NCI-H774 (cell line): ENCODE measurements at regions not wholly inside any gene's neighbourhood (a gene's known extent, or its start where the extent isn't known, plus 50 kb on each side); places are given as distances from the start of the nearest gene placed in this dataset.
"Not testable (repeated sequence)": the region's sequence is repeated elsewhere in the genome, so short reads cannot be mapped to it uniquely, and the experiment has no call there.

Source experiments
- DNase-seq: peaks from one replicate; lab custom pipeline; 2025; lab: John Stamatoyannopoulos, UW

DNA sequence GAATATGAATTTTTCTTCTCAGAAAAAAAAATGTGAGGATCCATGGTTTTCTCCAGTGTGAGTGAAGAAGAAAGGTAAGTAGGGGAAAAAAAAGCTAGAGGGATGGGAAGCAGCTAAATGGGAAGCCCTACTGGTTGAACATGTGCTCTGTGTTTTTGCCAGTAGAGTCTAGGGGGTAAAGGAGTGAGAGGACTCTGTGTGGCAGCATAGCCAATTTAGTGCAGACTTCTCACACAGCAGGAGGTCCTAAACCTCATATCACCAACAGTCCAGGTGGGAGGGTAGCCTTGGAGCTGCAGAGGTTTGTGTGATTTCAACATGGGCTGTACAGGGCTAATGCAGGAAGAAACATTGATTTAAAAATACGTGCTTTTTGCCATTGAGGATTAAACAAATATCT lies 334.5 kb upstream of the SPHKAP start:
- no peak for DNase-seq

DNA sequence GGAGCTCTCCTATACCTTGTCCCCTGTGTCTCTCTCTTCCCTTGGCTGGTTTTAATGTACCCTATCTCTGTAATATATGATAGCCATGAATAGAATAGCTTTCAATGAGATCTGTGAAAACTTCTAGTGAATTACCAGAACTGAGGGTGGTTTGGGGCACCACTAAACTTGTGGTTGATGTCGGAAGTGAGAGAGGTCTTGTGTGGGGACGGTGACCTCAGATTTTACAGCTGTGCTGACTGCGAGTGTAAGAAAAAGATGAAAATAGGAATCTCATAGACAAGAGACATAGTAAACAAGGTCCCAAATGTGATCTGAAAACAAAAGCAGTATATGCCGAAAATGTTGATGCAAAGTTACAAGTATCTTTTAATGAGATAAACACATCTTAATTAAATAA lies 332.0 kb upstream of the SPHKAP start:
- DNase-seq, result not testable (repeated sequence)

DNA sequence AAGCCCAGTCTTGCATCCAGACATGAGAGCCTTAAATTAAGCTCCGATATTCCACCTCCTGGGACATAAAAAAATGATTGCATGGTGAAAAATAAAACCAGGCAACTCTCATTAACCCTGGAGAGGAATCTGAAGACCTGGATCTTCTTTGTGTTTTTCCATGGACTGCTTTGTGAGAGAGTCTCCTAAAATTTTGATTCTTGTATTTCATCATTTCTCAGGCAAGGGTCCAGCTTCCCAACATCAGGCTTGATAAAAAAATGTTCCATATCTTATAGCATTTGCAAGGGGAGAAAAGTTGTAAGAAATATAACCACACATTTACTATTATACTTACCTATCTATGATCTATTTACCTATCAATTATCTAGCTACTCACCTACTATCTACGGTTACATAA lies 327.5 kb upstream of the SPHKAP start:
- no peak for DNase-seq

DNA sequence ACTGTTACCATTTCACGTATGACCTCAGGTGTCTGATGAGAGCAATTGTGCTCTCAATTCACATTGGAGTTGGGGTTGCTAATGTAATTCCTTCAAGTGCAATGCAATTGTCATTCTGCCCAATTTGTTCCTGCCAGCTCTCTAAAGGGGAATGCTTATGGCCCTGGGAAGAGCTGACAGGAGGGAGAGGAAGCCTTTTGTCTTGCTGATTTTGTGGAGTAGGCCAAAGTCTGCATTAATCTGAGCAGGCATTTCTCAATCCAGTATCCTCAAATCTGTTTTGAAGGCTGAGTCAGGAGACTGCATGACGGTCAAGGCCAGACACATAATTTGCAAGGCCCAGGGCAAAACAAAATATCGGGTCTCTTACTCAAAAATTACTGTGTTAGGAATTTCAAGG lies 326.4 kb upstream of the SPHKAP start:
- no peak for DNase-seq

DNA sequence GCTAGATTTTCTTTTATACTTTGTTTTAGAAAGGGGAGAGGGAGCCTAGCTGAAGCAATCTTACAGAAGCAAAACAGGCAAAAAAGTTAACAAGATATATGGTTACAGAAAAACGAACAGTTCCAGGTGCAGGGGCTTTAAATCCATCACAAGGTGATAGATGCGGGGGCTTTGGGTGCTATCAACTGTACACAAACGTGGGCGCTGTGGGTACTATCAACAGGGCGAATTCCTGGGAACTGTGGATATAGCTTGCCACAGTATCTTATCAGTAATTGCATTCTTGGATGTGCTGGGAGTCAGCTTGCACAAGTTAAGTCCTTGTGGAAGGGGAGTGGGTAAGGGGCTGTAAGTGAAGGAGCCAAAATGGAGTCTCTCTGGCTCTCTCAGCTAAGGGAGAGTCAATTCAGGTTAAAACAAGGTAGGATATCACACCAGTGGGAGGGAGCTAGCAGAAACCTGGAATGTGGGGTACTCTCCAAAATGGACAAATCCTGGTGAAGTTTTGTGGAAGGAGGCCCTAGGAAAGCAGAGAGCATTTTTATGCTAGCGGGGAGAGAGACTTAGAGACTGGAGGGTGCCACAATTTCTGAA lies 325.8 kb upstream of the SPHKAP start:
- DNase-seq, result no peak

DNA sequence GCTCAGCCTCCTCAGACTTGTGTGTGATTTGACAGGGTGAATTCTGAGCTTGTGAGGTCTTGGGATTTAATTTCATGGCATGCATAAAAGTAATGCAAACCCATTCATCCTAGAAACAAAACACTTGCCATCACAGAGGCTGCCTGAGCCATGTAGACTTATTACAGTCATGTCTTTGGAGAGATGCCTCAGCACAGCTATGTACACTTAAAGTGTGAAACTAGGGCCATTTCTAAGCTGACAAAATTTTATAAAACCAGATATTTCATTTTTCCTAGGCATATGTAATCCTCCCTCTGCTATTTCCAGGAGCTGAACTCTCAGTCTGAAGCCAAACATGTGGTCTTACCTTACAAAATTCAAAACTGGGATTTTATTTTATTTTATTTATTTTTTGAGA lies 322.2 kb upstream of the SPHKAP start:
- no peak for DNase-seq

DNA sequence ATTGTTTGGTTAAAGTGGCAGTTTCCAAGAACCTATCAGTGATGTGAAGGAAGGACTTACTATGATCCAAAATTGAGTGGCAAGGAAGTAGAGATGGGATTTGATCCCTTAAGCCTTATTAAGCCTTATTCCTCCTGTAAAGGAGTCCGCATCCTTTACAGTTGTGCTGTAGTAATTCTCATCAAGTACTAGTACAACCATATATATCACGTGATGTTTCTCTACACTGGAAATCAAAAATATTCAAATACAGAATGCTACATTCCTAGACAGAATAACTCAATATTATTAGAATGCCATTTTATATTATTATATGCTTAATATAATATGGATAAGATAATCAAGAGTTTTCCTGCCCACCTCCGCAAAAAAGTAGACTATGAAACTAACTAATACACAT lies 312.4 kb upstream of the SPHKAP start:
- DNase-seq, result no peak

DNA sequence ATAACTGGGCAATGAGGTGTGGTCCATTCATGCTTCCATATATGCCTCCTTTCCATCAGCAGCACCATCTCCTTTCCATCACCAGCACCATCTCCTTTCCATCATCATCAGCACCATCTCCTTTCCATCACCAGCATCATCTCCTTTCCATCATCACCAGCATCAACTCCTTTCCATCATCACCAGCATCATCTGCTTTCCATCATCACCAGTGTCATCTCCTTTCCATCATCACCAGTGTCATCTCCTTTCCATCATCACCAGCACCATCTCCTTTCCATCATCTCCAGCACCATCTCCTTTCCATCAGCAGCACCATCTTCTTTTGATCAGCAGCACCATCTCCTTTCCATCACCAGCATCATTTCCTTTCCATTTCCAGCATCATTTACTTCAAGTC lies 297.5 kb upstream of the SPHKAP start:
- DNase-seq, result no peak

DNA sequence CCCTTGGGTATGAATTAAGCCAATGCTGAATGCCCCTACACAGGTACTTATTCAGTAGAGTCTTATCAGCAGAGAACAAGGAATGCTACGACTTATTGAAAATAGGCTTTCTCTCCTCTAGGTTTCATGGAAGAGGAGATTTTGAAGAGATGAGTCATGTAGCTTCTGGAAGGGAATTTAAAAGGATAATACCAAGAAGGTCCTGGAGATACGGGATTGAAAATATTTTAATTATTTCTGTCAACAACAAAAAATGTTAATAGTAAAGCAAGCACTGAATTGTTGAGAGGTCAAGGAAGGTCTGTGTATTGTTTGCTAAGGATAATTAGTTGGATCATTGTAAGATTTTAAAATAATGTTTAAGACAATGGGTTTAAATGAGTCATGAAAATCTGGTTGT lies 293.0 kb upstream of the SPHKAP start:
- no peak for DNase-seq

DNA sequence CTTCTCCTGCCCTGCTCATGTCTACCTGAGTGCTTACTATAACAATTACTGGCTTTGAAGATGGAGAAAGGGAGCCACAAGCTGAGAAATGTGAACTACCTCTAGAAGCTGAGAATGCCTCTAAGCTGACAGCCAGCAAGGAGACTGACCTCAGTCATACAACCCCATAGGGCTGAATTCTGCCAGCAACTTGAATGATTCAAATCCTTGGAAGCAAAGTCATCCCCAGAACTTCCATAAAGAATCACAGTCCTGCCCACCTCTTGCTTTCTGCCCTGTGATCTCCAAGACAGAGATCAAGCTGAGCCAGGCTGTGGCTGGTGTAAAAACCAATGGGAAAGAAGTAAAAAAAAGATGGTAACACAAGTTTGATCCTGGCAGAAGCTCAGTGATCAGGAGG lies 288.2 kb upstream of the SPHKAP start:
- DNase-seq, result no peak

DNA sequence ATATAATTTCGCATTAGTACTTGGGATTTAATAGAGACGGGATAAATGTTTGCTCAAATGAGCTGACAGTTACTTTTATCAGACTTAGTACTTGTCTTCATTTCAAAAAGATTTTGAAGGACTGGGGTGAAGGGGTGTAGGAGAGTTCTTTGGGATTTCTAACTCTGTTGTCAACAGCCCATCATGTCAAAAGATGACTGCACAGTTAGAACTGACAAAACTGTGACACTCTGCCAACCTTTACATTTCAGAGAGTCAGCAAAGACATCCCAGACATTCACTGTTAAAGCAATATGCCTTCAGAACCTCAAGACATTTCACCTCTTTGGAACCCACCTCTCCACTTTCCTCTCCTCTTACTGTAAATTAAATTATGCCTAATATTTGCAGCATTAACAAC lies 285.4 kb upstream of the SPHKAP start:
- DNase-seq, result no peak

DNA sequence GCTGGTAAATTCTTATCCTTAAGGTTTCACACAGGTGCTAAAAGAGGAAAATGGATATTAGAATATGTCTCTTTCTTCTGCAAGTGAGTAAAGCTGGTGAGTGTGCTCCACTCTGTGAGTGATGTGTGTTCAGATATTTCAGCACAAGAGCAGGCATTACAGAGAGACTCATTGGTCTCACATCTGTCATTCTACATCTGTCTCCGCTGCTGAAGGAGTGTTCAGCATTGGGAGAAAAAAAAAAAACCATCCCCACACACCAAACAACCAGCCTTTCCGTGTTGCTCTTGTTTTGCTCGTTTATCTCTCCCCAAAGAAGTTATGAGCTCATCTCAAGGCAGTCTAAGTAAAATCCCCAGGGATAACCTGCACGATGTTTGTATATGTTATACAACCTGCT lies 283.9 kb upstream of the SPHKAP start:
- no peak for DNase-seq

DNA sequence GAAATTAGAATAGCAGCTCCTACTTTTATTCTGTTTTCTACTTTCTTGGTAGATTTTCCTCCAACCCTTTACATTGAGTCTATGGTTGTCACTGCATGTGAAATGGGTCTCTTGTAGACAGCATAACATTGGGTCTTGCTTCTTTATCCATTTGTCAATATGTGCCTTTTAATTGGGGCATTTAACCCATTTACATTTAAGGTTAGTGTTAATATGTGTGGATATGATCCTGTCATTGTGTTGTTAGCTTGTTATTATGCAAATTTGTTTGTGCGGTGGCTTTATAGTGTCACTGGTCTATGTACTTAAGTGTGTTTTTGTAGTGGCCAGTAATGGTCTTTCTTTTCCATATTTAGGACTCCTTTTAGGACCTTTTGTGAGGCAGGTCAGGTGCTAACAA lies 276.9 kb upstream of the SPHKAP start:
- DNase-seq, result no peak

DNA sequence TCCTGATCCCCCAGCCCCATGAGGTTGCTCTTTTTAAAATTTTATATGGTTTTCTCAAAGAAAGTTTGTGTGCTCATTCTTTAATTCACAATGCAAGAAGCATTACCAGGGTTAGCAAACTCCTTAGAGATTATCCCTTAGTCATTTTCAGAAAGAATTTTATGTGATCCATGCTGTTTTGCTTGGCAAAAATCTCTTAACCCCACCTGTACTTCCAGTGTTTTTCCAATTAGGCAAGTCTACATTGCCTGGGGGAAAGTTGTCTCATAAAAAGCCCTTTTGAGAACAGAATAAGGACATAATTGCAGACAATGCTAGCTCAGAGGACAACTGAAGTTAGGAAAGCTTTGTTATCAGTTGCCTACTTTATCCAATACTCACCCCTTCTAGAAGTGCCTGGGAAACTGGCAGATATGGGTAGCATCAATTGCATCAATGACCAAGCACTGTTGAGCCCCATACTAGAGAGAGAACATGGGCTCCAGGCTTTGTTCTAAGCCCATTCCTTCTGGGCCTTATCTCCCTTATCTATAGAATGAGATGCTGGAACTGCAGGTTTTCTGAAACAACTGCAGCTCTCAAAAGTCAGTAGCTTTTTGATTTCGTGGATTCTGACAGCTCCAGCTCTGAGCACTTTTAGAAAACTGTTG lies 265.9 kb upstream of the SPHKAP start:
- no peak for DNase-seq

DNA sequence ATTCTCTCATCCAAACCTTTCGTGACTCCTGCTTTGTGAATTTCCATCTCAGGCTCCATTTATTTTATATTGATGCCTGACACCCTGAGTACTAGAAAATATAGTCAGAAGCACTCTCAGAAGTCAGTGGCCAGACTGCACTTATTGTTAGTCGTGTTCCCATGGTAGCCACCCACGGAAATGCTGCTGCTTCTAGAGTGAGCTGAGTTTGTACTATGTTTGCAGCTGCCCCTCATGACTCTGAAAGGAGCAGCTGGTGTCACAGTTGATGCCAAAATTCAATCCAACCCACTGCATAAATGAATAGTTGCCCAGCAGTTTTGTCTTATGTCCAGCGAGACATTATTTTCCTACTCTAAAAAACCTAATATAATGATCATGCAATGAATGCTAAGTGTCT lies 265.2 kb upstream of the SPHKAP start:
- DNase-seq, result peak; percentile 81

DNA sequence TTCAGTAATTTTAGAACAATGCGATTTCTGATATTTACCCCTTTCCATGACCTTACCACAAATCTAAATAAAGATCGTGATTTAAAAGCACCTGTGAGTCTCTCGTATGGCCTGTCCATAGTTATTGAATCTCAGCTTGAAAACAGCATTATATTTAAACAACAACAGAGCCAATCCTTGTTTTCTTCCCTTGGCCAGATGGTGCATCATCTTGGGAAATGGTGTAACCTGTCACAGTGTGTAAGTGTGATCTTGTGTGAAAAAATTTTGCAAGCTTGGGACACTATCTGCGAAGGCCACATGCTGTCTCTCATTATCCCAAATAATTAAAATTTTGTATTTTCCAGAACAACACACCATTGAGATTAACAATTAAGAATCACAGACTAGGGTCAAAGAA lies 262.7 kb upstream of the SPHKAP start:
- DNase-seq, result no peak

DNA sequence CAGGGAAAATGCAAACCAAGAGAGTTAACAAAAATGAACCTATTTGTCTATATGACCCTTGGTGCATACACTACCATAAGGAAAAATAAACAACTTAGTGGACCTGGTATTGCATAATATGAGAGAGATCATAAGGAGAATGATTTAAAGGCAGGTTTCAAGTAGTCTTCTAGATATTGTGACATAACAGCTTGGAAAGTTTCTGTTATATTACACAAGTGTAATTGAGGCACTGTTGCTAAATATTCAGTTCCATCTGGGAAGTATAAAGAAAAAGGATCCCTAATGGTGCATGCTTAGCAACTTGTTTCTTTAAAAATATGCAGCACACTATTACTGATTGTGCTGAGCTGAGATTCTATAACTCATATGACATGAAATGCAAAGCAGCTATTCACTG lies 252.2 kb upstream of the SPHKAP start:
- DNase-seq, result no peak

DNA sequence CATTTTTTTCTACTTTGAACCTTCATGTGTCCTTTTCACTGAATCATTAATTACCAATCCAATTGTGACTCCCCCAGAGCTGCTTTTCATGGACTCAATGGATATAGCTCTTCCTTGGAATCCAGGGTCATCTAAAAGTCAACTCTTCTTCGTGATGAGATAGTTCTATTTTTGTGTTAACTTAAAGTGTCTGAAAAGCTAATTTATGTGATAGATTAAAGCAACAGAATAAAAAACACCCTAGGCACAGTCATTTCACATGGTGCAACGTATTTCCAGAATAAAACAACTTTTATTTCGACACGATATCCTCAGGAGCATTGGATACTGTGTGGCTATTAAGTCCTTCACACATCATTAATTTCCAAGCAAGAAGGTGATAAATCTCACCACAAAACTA lies 250.6 kb upstream of the SPHKAP start:
- no peak for DNase-seq

DNA sequence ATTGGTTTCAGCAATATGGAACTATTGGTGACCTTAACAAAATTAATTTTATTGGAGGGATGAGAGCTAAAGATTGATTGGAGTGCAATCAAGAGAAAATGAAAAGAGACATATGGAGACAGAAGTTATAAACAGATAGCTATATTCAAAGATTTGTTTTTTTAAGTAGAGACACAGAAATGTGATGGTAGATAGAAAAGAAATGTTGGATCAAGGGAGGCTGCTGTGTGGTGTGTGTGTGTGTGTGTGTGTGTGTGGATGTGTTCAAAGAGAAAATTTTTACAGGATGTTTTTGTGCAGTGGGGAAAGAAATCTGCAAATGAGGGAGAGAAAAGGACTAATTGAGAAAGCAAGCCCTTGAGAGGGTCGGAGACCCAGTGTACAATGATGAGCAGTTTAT lies 249.5 kb upstream of the SPHKAP start:
- no peak for DNase-seq

DNA sequence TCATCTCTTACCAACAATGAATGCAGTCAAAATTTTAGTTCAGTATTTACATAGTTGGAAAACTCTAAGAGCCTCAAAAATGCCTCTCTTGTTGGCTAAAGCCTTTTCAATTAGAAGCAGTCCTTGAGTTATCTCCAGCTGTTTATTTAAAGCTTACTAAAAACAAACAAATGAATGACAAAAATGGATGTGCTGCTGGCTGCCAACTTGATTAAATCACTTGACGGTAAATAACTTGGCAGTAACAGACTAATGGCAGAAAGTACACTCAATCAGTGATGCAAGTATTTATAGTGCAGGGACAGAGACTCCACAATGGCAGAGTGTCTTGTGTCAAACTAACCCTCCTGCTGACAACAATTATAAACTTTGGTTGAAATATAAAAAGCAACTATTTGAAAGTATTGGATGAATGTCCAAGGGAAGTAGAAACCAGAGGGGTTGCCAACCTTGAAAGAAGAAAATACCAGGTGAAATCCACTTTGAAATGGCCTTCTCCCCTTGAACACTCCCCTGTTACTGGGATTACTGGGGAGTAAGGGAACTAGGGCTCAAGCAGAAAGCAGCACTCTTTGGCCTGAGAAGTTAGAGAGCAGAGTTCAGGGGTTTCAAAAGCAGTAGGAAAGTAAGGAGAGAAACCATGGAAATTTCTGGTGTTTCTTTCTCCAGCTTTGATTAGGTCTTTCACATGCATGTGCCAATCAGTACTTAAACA lies 245.2 kb upstream of the SPHKAP start:
- DNase-seq, result peak; percentile 12

DNA sequence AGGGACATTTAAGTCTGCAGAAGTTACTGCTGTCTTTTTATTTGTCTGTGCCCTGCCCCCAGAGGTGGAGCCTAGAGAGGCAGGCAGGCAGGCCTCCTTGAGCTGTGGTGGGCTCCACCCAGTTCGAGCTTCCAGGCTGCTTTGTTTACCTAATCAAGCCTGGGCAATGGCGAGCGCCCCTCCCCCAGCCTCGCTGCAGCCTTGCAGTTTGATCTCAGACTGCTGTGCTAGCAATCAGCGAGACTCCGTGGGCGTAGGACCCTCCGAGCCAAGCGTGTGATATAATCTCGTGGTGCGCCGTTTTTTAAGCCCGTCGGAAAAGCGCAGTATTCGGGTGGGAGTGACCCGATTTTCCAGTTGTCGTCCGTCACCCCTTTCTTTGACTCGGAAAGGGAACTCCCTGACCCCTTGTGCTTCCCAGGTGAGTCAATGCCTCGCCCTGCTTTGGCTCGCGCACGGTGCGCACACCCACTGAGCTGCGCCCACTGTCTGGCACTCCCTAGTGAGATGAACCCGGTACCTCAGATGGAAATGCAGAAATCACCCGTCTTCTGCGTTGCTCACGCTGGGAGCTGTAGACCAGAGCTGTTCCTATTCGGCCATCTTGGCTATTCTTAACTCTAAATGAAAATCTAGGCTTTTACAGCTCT lies 244.0 kb upstream of the SPHKAP start:
- not testable (repeated sequence) for DNase-seq

DNA sequence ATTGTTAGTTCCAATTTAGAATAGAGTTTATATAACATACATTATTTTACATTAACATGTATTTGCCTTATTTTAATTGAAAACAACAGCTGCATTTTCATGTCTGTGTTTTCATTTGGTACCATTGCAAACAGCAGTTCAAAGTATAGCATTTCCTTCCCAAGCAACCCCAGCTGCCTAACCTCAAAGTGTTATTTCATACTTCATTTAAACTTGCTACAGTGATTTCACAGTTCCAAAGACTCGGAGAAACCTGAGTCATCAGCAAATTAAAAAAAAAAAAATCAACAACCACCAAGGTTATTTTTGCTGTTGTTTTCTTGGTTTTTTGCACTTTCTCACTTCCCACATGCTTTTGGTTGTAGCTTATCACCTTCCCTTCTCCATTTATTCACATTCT lies 236.5 kb upstream of the SPHKAP start:
- DNase-seq, result no peak

DNA sequence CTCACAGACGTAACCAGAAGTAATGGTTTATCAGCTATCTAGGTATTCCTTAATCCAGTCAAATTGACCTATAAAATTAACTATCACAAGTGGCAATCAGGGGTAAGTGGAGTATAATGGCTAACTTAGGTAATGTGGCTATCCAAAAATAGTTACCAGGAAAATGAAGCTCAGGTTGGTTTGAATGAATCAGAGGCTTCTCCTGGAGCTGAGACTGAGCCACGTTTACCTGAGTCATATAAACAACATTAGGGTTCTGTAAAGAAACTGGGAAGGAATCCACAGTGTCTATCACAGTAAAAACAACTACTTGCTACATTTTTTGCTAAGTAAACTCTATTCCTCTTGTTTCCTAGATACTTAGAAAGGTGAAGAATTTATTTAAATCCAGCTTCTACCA lies 236.0 kb upstream of the SPHKAP start:
- DNase-seq, result no peak
